IMR-90 (cell line): ENCODE measurements at regions not wholly inside any gene's neighbourhood (a gene's known extent, or its start where the extent isn't known, plus 50 kb on each side); places are given as distances from the start of the nearest gene placed in this dataset.

Source experiments
- CEBPB ChIP-seq: IDR thresholded peaks from 2 replicates; pipeline ENCODE4 v1.6.1; 2012; ENCODE audit warnings: low read depth, low read length, improper control_type of control experiment
- CTCF ChIP-seq: conservative IDR thresholded peaks from 2 replicates; pipeline ENCODE4 v1.5.1; 2012; ENCODE audit warnings: mild to moderate bottlenecking, low read depth, low read length, improper control_type of control experiment
- ELK1 ChIP-seq: fragments of 150-350 bp; IDR thresholded peaks from 2 replicates; pipeline ENCODE4 v1.6.1; 2016; ENCODE audit warnings: low read depth, mild to moderate bottlenecking, low read length, moderate library complexity, borderline replicate concordance
- MAFK ChIP-seq: IDR thresholded peaks from 2 replicates; pipeline ENCODE4 v1.6.1; 2012; ENCODE audit warnings: low read depth, low read length, improper control_type of control experiment
- MAZ ChIP-seq: IDR thresholded peaks from 2 replicates; pipeline ENCODE4 v1.6.1; 2012; ENCODE audit warnings: low read depth, mild to moderate bottlenecking, low read length, improper control_type of control experiment, moderate library complexity, borderline replicate concordance
- NFE2L2 ChIP-seq: fragments of 150-350 bp; IDR thresholded peaks from 2 replicates; pipeline ENCODE4 v1.6.1; 2016; ENCODE audit warnings: low read depth, mild to moderate bottlenecking, low read length
- POLR2A ChIP-seq: IDR thresholded peaks from 2 replicates; pipeline ENCODE4 v1.6.1; 2012; ENCODE audit warnings: mild to moderate bottlenecking, low read depth, low read length
- RCOR1 ChIP-seq: IDR thresholded peaks from 2 replicates; pipeline ENCODE4 v1.6.1; 2012; ENCODE audit warnings: mild to moderate bottlenecking, low read length, improper control_type of control experiment; ENCODE audit not compliant: insufficient replicate concordance
- RFX5 ChIP-seq: IDR thresholded peaks from 2 replicates; pipeline ENCODE4 v1.8.0; 2012; ENCODE audit warnings: low read depth, mild to moderate bottlenecking, low read length, moderate library complexity
- USF2 ChIP-seq: fragments of 150-350 bp; IDR thresholded peaks from 2 replicates; pipeline ENCODE4 v1.6.1; 2017; ENCODE audit warnings: mild to moderate bottlenecking, antibody characterized with exemption, low read length, low read depth

GRCh38 chr1:220382994-220383393 is 110.7 kb upstream of the RAB3GAP2 start:
- TF ChIP-seq CTCF (no peak), CEBPB (no peak), MAFK (no peak), POLR2A (no peak), NFE2L2 (no peak), ELK1 (no peak), MAZ (no peak), USF2 (no peak), RCOR1 (no peak), RFX5 (no peak)
